ENCODE measurements at regions not wholly inside any gene's neighbourhood (a gene's known extent, or its start where the extent isn't known, plus 50 kb on each side); places are given as distances from the start of the nearest gene placed in this dataset.

GRCh38 chr5:101877451-101877850, 418.6 kb downstream of the SLCO4C1 start:
- Histone ChIP-seq H3K27ac (ENCODE audit: low read depth, low read length) (no peak overlapping the region), H3K27me3 (ENCODE audit: control insufficient read depth in 2 of 2, insufficient read depth in 2 of 2, low read length in 2 of 2) (no peaks in the 10 kb centered on the region), H3K9me3 (ENCODE audit: control insufficient read depth in 2 of 3, low read length in 3 of 3) (no peaks in the 10 kb centered on the region), H3K4me1 (ENCODE audit: control insufficient read depth in 2 of 2, insufficient read depth in 2 of 2, low read length in 2 of 2) (no peaks in the 10 kb centered on the region), H3K36me3 (ENCODE audit: control insufficient read depth in 2 of 3, insufficient read depth in 3 of 3, low read length in 3 of 3) (no peaks in the 10 kb centered on the region), H3K4me3 (ENCODE audit: low read length) (no peak overlapping the region)
- H3K9me3 Mint-ChIP-seq = peaks cover 0 to 3% (median 0%) of the 10 kb centered on the region in 11 donors
- H3K4me3 Mint-ChIP-seq = no peak overlapping the region
- no peaks in the 10 kb centered on the region for H3K27me3 Mint-ChIP-seq
- DNase-seq (no peak), ATAC-seq (no peak)
- intact Hi-C loops (cut with micrococcal nuclease) = no loop called here
- H3K4me1 Mint-ChIP-seq = no peaks in the 10 kb centered on the region
- ChIA-PET POLR2A (no interaction called here), CTCF (no interaction called here)
- H3K27ac Mint-ChIP-seq = no peak overlapping the region
- H3K36me3 Mint-ChIP-seq = no peaks in the 10 kb centered on the region

- CTCF ChIA-PET = no interaction called here
- no peak overlapping the region for H3K27ac Mint-ChIP-seq
- Histone ChIP-seq H3K9me3 (ENCODE audit: control insufficient read depth in 2 of 3, low read length in 3 of 3) (no peaks in the 10 kb centered on the region), H3K27me3 (ENCODE audit: control insufficient read depth in 2 of 2, insufficient read depth in 2 of 2, low read length in 2 of 2) (no peaks in the 10 kb centered on the region), H3K36me3 (ENCODE audit: control insufficient read depth in 2 of 3, insufficient read depth in 3 of 3, low read length in 3 of 3) (no peaks in the 10 kb centered on the region), H3K27ac (ENCODE audit: low read depth, low read length) (no peak overlapping the region), H3K4me3 (ENCODE audit: low read length) (no peak overlapping the region), H3K4me1 (ENCODE audit: control insufficient read depth in 2 of 2, insufficient read depth in 2 of 2, low read length in 2 of 2) (no peaks in the 10 kb centered on the region)
- DNase-seq (no peak), ATAC-seq (no peak)
- H3K36me3 Mint-ChIP-seq = no peaks in the 10 kb centered on the region
- no peaks in the 10 kb centered on the region for H3K4me1 Mint-ChIP-seq
- intact Hi-C loops (cut with micrococcal nuclease) = no loop called here
- H3K9me3 Mint-ChIP-seq = peaks cover 0 to 9% (median 0%) of the 10 kb centered on the region in 11 donors
- no peaks in the 10 kb centered on the region for H3K27me3 Mint-ChIP-seq
- POLR2A ChIA-PET = no interaction called here
- H3K4me3 Mint-ChIP-seq = no peak overlapping the region
These were observed 429.6 kb downstream of the SLCO4C1 start for GRCh38 chr5:101866473-101866872.

- POLR2A ChIA-PET = interaction anchor here (0.6 kb wide), 1 partner anchor 1102 kb away, joined by 3 read pairs; no protein-coding TSS in a partner anchor
- intact Hi-C loops (cut with micrococcal nuclease) = no loop called here
These were observed 435.5 kb downstream of the SLCO4C1 start for GRCh38 chr5:101860563-101860962.

GRCh38 chr5:101860145-101860544, 435.9 kb downstream of the SLCO4C1 start:
- Histone ChIP-seq H3K4me3 (ENCODE audit: low read length) (no peak overlapping the region), H3K27ac (ENCODE audit: low read depth, low read length) (no peak overlapping the region), H3K4me1 (ENCODE audit: control insufficient read depth in 2 of 2, insufficient read depth in 2 of 2, low read length in 2 of 2) (no peaks in the 10 kb centered on the region), H3K9me3 (ENCODE audit: control insufficient read depth in 2 of 3, low read length in 3 of 3) (no peaks in the 10 kb centered on the region), H3K27me3 (ENCODE audit: control insufficient read depth in 2 of 2, insufficient read depth in 2 of 2, low read length in 2 of 2) (no peaks in the 10 kb centered on the region), H3K36me3 (ENCODE audit: control insufficient read depth in 2 of 3, insufficient read depth in 3 of 3, low read length in 3 of 3) (no peaks in the 10 kb centered on the region)
- ChIA-PET POLR2A (no interaction called here), CTCF (no interaction called here)
- no peaks in the 10 kb centered on the region for H3K36me3 Mint-ChIP-seq
- ATAC-seq (no peak), DNase-seq (no peak)
- H3K27me3 Mint-ChIP-seq = no peaks in the 10 kb centered on the region
- no peak overlapping the region for H3K27ac Mint-ChIP-seq
- peaks cover 0 to 14% (median 3%) of the 10 kb centered on the region in 11 donors for H3K9me3 Mint-ChIP-seq
- no peak overlapping the region for H3K4me3 Mint-ChIP-seq
- H3K4me1 Mint-ChIP-seq = no peaks in the 10 kb centered on the region
- intact Hi-C loops (cut with micrococcal nuclease) = no loop called here

More at GRCh38 chr5:101860563-101860962, 435.5 kb downstream of the SLCO4C1 start:
- DNase-seq (no peak), ATAC-seq (no peak)
- H3K27me3 ChIP-seq (ENCODE audit: control insufficient read depth in 2 of 2, insufficient read depth in 2 of 2, low read length in 2 of 2) = no peaks in the 10 kb centered on the region
- H3K36me3 Mint-ChIP-seq = no peaks in the 10 kb centered on the region
- H3K27ac Mint-ChIP-seq = no peak overlapping the region
- H3K9me3 Mint-ChIP-seq = peaks cover 0 to 14% (median 3%) of the 10 kb centered on the region in 11 donors
- H3K4me1 ChIP-seq (ENCODE audit: control insufficient read depth in 2 of 2, insufficient read depth in 2 of 2, low read length in 2 of 2) = no peaks in the 10 kb centered on the region
- no peaks in the 10 kb centered on the region for H3K4me1 Mint-ChIP-seq
- H3K9me3 ChIP-seq (ENCODE audit: control insufficient read depth in 2 of 3, low read length in 3 of 3) = no peaks in the 10 kb centered on the region
- H3K27ac ChIP-seq (ENCODE audit: low read depth, low read length) = no peak overlapping the region
- H3K4me3 ChIP-seq (ENCODE audit: low read length) = no peak overlapping the region
- H3K36me3 ChIP-seq (ENCODE audit: control insufficient read depth in 2 of 3, insufficient read depth in 3 of 3, low read length in 3 of 3) = no peaks in the 10 kb centered on the region
- CTCF ChIA-PET = no interaction called here
- no peaks in the 10 kb centered on the region for H3K27me3 Mint-ChIP-seq
- H3K4me3 Mint-ChIP-seq = no peak overlapping the region

GRCh38 chr5:101846496-101846895, 449.6 kb downstream of the SLCO4C1 start:
- no peak overlapping the region for H3K4me3 Mint-ChIP-seq
- H3K27me3 Mint-ChIP-seq = no peaks in the 10 kb centered on the region
- Histone ChIP-seq H3K4me3 (ENCODE audit: low read length) (no peak overlapping the region), H3K4me1 (ENCODE audit: control insufficient read depth in 2 of 2, insufficient read depth in 2 of 2, low read length in 2 of 2) (no peaks in the 10 kb centered on the region), H3K27me3 (ENCODE audit: control insufficient read depth in 2 of 2, insufficient read depth in 2 of 2, low read length in 2 of 2) (no peaks in the 10 kb centered on the region), H3K36me3 (ENCODE audit: control insufficient read depth in 2 of 3, insufficient read depth in 3 of 3, low read length in 3 of 3) (no peaks in the 10 kb centered on the region), H3K9me3 (ENCODE audit: control insufficient read depth in 2 of 3, low read length in 3 of 3) (no peaks in the 10 kb centered on the region), H3K27ac (ENCODE audit: low read depth, low read length) (no peak overlapping the region)
- no peak for DNase-seq
- H3K36me3 Mint-ChIP-seq = no peaks in the 10 kb centered on the region
- ChIA-PET CTCF (no interaction called here), POLR2A (no interaction called here)
- ATAC-seq = no peak
- peaks cover 0 to 27% (median 1%) of the 10 kb centered on the region in 11 donors for H3K9me3 Mint-ChIP-seq
- no peaks in the 10 kb centered on the region for H3K4me1 Mint-ChIP-seq
- no peak overlapping the region for H3K27ac Mint-ChIP-seq
- intact Hi-C loops (cut with micrococcal nuclease) = no loop called here

GRCh38 chr5:101843055-101843454, 453.0 kb downstream of the SLCO4C1 start:
- Mint-ChIP-seq H3K4me1 (no peaks in the 10 kb centered on the region), H3K36me3 (no peaks in the 10 kb centered on the region), H3K27me3 (no peaks in the 10 kb centered on the region), H3K9me3 (peaks cover 0 to 23% (median 1%) of the 10 kb centered on the region in 11 donors), H3K4me3 (no peak overlapping the region), H3K27ac (no peak overlapping the region)
- ATAC-seq = no peak
- intact Hi-C loops (cut with micrococcal nuclease) = no loop called here
- no peak overlapping the region for H3K27ac ChIP-seq (ENCODE audit: low read depth, low read length)
- no peaks in the 10 kb centered on the region for H3K4me1 ChIP-seq (ENCODE audit: control insufficient read depth in 2 of 2, insufficient read depth in 2 of 2, low read length in 2 of 2)
- H3K27me3 ChIP-seq (ENCODE audit: control insufficient read depth in 2 of 2, insufficient read depth in 2 of 2, low read length in 2 of 2) = no peaks in the 10 kb centered on the region
- H3K9me3 ChIP-seq (ENCODE audit: control insufficient read depth in 2 of 3, low read length in 3 of 3) = no peaks in the 10 kb centered on the region
- ChIA-PET POLR2A (no interaction called here), CTCF (no interaction called here)
- DNase-seq = no peak
- no peaks in the 10 kb centered on the region for H3K36me3 ChIP-seq (ENCODE audit: control insufficient read depth in 2 of 3, insufficient read depth in 3 of 3, low read length in 3 of 3)
- no peak overlapping the region for H3K4me3 ChIP-seq (ENCODE audit: low read length)

- CTCF ChIA-PET = no interaction called here
These were observed 457.6 kb downstream of the SLCO4C1 start for GRCh38 chr5:101838435-101838834.

More at GRCh38 chr5:101838435-101838834, 457.6 kb downstream of the SLCO4C1 start:
- Histone ChIP-seq H3K36me3 (ENCODE audit: control insufficient read depth in 2 of 3, insufficient read depth in 3 of 3, low read length in 3 of 3) (no peaks in the 10 kb centered on the region), H3K27ac (ENCODE audit: low read depth, low read length) (no peak overlapping the region), H3K27me3 (ENCODE audit: control insufficient read depth in 2 of 2, insufficient read depth in 2 of 2, low read length in 2 of 2) (no peaks in the 10 kb centered on the region), H3K4me1 (ENCODE audit: control insufficient read depth in 2 of 2, insufficient read depth in 2 of 2, low read length in 2 of 2) (no peaks in the 10 kb centered on the region), H3K9me3 (ENCODE audit: control insufficient read depth in 2 of 3, low read length in 3 of 3) (no peaks in the 10 kb centered on the region), H3K4me3 (ENCODE audit: low read length) (no peak overlapping the region)
- H3K4me1 Mint-ChIP-seq = no peaks in the 10 kb centered on the region
- H3K27ac Mint-ChIP-seq = no peak overlapping the region
- intact Hi-C loops (cut with micrococcal nuclease) = no loop called here
- peaks cover 0 to 21% (median 1%) of the 10 kb centered on the region in 11 donors for H3K9me3 Mint-ChIP-seq
- H3K4me3 Mint-ChIP-seq = no peak overlapping the region
- POLR2A ChIA-PET = no interaction called here
- ATAC-seq (no peak), DNase-seq (no peak)
- no peaks in the 10 kb centered on the region for H3K27me3 Mint-ChIP-seq
- no peaks in the 10 kb centered on the region for H3K36me3 Mint-ChIP-seq

Data from naive thymus-derived CD4-positive, alpha-beta T cell (primary cell).